Endothelial cell of umbilical vein (primary cell): ENCODE measurements at regions not wholly inside any gene's neighbourhood (a gene's known extent, or its start where the extent isn't known, plus 50 kb on each side); places are given as distances from the start of the nearest gene placed in this dataset.

ENCODE experiments used
- BruUV-seq: library from RNA; stranded (reverse); fragments of 400-500 nt; replicated peaks from 2 replicates; lab custom pipeline; 2021; lab: Mats Ljungman, UMichigan
- CTCF ChIA-PET: fragments of 300-600, 350-600 bp; sonication (Branson Sonifier 250); formaldehyde crosslinking; loops from one replicate; lab custom pipeline; 2021; ENCODE audit warnings: antibody characterized with exemption, inconsistent platforms; lab: Charles Lee
- POLR2A ChIA-PET: fragments of 300-600, 350-600 bp; sonication (Branson Sonifier 250); formaldehyde crosslinking; loops from one replicate; lab custom pipeline; 2021; ENCODE audit warnings: antibody characterized with exemption, inconsistent platforms; lab: Charles Lee
- DNase-seq: peaks from one replicate; pipeline ENCODE4 v3.0.0-alpha.2; 2011; ENCODE audit warnings: low read depth, low spot score
- FAIRE-seq: peaks from 2 replicates; lab custom pipeline; 2011; peaks lifted over from hg19 to GRCh38; lab: Jason Lieb, UNC
- H2AFZ ChIP-seq: 2 replicates; pipeline ENCODE4 v1.6.0; 2012; ENCODE audit warnings: low read depth, low read length, control low read depth, inconsistent platforms
- H3K27ac ChIP-seq: 2 replicates; pipeline ENCODE4 v1.5.1; 2011; ENCODE audit warnings: low read depth, mild to moderate bottlenecking, control low read depth, low read length, moderate library complexity; ENCODE audit not compliant: insufficient read depth
- H3K27me3 ChIP-seq, 2 experiments: 2 replicates each; pipeline versions ENCODE4 v1.6.0 to v1.6.1; 2011; ENCODE audit warnings: low read length in 2 of 2, mixed read lengths in 1 of 2; ENCODE audit not compliant: control insufficient read depth in 2 of 2, insufficient read depth in 2 of 2
- H3K36me3 ChIP-seq, 2 experiments: 2 replicates in 1 of 2; 3 replicates in 1 of 2; pipeline ENCODE4 v1.5.1; 2011; ENCODE audit warnings: low read length in 2 of 2, mild to moderate bottlenecking in 1 of 2, moderate library complexity in 1 of 2; ENCODE audit not compliant: control insufficient read depth in 2 of 2, insufficient read depth in 2 of 2; ENCODE audit errors: extremely low read depth in 1 of 2
- H3K4me1 ChIP-seq: 3 replicates; pipeline ENCODE4 v1.5.1; 2011; ENCODE audit warnings: mild to moderate bottlenecking, low read length; ENCODE audit not compliant: control insufficient read depth, insufficient read depth; ENCODE audit errors: extremely low read depth
- H3K4me2 ChIP-seq: 2 replicates; pipeline ENCODE4 v1.6.1; 2011; ENCODE audit warnings: low read length, control low read depth, mixed read lengths; ENCODE audit not compliant: insufficient read depth
- H3K4me3 ChIP-seq, 3 experiments: fragments of 200-600 bp in 1 of 3; sonication (generic), shearing (Covaris generic) in 1 of 3; replicated peaks in 1 of 3; 2 replicates each; pipeline ENCODE4 v1.5.1; 2011 to 2016; ENCODE audit warnings: control low read depth in 3 of 3, low read length in 3 of 3, mild to moderate bottlenecking in 2 of 3, inconsistent platforms in 1 of 3, low read depth in 1 of 3, moderate library complexity in 1 of 3; ENCODE audit not compliant: insufficient read depth in 1 of 3
- H3K79me2 ChIP-seq: 2 replicates; pipeline ENCODE4 v1.6.0; 2012; ENCODE audit warnings: low read length, inconsistent platforms; ENCODE audit not compliant: control insufficient read depth, insufficient read depth
- H3K9ac ChIP-seq: replicated peaks from 2 replicates; pipeline ENCODE3; 2011; ENCODE audit warnings: low read length, control low read depth; ENCODE audit not compliant: insufficient read depth; ENCODE audit errors: extremely low read depth
- H3K9me1 ChIP-seq: replicated peaks from 3 replicates; pipeline ENCODE4 v1.6.0; 2011; ENCODE audit warnings: mild to moderate bottlenecking, low read length; ENCODE audit not compliant: control insufficient read depth, insufficient read depth; ENCODE audit errors: extremely low read depth
- H3K9me3 ChIP-seq: replicated peaks from 2 replicates; pipeline ENCODE4 v1.5.1; 2012; ENCODE audit warnings: low read length, inconsistent platforms; ENCODE audit not compliant: control insufficient read depth, insufficient read depth
- H4K20me1 ChIP-seq: replicated peaks from 2 replicates; pipeline ENCODE3; 2011; ENCODE audit warnings: mild to moderate bottlenecking, low read length; ENCODE audit not compliant: control insufficient read depth, insufficient read depth; ENCODE audit errors: extremely low read depth
- CTCF ChIP-seq, 2 donors: IDR thresholded peaks; 1 replicate in 1 of 2; 2 replicates in 1 of 2; pipeline ENCODE4 v1.5.1; 2011; ENCODE audit warnings: low read length in 2 of 2, mild to moderate bottlenecking in 2 of 2, moderate library complexity in 2 of 2, control low read depth in 1 of 2, inconsistent platforms in 1 of 2, low read depth in 1 of 2; ENCODE audit not compliant: insufficient read depth in 1 of 2; ENCODE audit errors: extremely low read depth in 1 of 2
- EZH2 ChIP-seq: IDR thresholded peaks from 2 replicates; pipeline ENCODE4 v1.6.1; 2012; ENCODE audit warnings: borderline replicate concordance, low read depth, mild to moderate bottlenecking, moderate library complexity, low read length, inconsistent platforms; ENCODE audit not compliant: severe bottlenecking
- FOS ChIP-seq: IDR thresholded peaks from 2 replicates; pipeline ENCODE4 v1.6.1; 2011; ENCODE audit warnings: mild to moderate bottlenecking, low read length, moderate library complexity, borderline replicate concordance; ENCODE audit not compliant: insufficient read depth
- GATA2 ChIP-seq: IDR thresholded peaks from 2 replicates; pipeline ENCODE4 v1.7.0; 2011; ENCODE audit warnings: low read depth, mild to moderate bottlenecking, moderate library complexity, mixed read lengths, low read length; ENCODE audit not compliant: insufficient read length, insufficient read depth
- JUN ChIP-seq: IDR thresholded peaks from 2 replicates; pipeline ENCODE4 v1.6.1; 2011; ENCODE audit warnings: borderline replicate concordance, low read depth; ENCODE audit not compliant: insufficient read length, insufficient read depth
- MAX ChIP-seq: IDR thresholded peaks from 2 replicates; pipeline ENCODE4 v1.6.1; 2011; ENCODE audit not compliant: insufficient read depth, insufficient read length
- MYC ChIP-seq: IDR thresholded peaks from one replicate; pipeline ENCODE4 v1.6.1; 2011; ENCODE audit warnings: mild to moderate bottlenecking, low read depth, low read length
- POLR2A ChIP-seq: IDR thresholded peaks from 2 replicates; pipeline ENCODE4 v1.6.1; 2012; ENCODE audit warnings: low read depth, mild to moderate bottlenecking, control low read depth, low read length
- POLR2AphosphoS5 ChIP-seq: IDR thresholded peaks from 2 replicates; pipeline ENCODE4 v1.6.1; 2012; ENCODE audit warnings: low read depth, mild to moderate bottlenecking, control low read depth, low read length, moderate library complexity; ENCODE audit not compliant: insufficient read depth
- dilution Hi-C: fragments of 300-500 bp; cut with MboI; formaldehyde crosslinking; loops from one replicate; pipeline ENCODE4 v1.15.0; 2019; ENCODE audit warnings: low sequenced_read_pairs; ENCODE audit not compliant: extremely low pct_ligation_motif_present
- intact Hi-C: fragments of 100-400 bp; cut with micrococcal nuclease; formaldehyde crosslinking; loops from one replicate; pipeline ENCODE4 v1.10.0; 2022

GRCh38 chrX:25213611-25214010 is 197.8 kb upstream of the ARX start:
- Histone ChIP-seq H3K9ac (no peak overlapping the region), H4K20me1 (no peaks in the 10 kb centered on the region), H3K36me3 (no peaks in the 10 kb centered on the region), H2AFZ (no peak overlapping the region), H3K4me2 (no peak overlapping the region), H3K4me3 (no peak overlapping the region), H3K79me2 (no peaks in the 10 kb centered on the region), H3K9me3 (no peaks in the 10 kb centered on the region), H3K27ac (no peak overlapping the region), H3K4me1 (no peaks in the 10 kb centered on the region), H3K27me3 (no peaks in the 10 kb centered on the region), H3K9me1 (no peaks in the 10 kb centered on the region)
- FAIRE-seq: no peak
- POLR2A ChIA-PET: no interaction called here
- DNase-seq: no peak
- dilution Hi-C loops: no loop called here
- TF ChIP-seq POLR2A (no peak), EZH2 (no peak), GATA2 (no peak), JUN (no peak), CTCF (IDR thresholded peaks at IDR 0.05; ENCODE audit: extremely low read depth in 1 of 2, insufficient read depth in 1 of 2, low read depth in 1 of 2, low read length in 2 of 2) (no peak), MAX (no peak), FOS (no peak), MYC (no peak), POLR2AphosphoS5 (no peak)
- intact Hi-C loops: no loop called here
- CTCF ChIA-PET: no interaction called here
- no TSS peak for BruUV-seq
